Heart right ventricle (tissue), 16 donors: ENCODE measurements at regions not wholly inside any gene's neighbourhood (a gene's known extent, or its start where the extent isn't known, plus 50 kb on each side); places are given as distances from the start of the nearest gene placed in this dataset.

ENCODE experiments used
- ATAC-seq, 8 donors: fragments of 200-7000 bp; cut with Tn5 transposase; one replicate each; pipeline ENCODE4 v1.9.1; 2020; ENCODE audit warnings: mild to moderate bottlenecking in 8 of 8, moderate library complexity in 8 of 8, moderate number of reproducible peaks in 1 of 8
- DNase-seq, 2 donors: peaks; one replicate each; pipeline ENCODE4 v3.0.0-alpha.2; 2020
- H3K27ac ChIP-seq, 10 donors: fragments of 200-600 bp; sonication (generic) in 2 of 10; one replicate each; pipeline versions ENCODE4 v1.5.0 to v1.8.0; 2020 to 2022; ENCODE audit warnings: mild to moderate bottlenecking in 3 of 10
- H3K27me3 ChIP-seq, 7 donors: fragments of 200-600 bp; one replicate each; pipeline ENCODE4 v1.8.0; 2021 to 2022; ENCODE audit warnings: mild to moderate bottlenecking in 2 of 7
- H3K36me3 ChIP-seq, 9 donors: fragments of 200-600 bp; sonication (generic) in 1 of 9; one replicate each; pipeline versions ENCODE4 v1.5.0 to v1.8.0; 2020 to 2022; ENCODE audit warnings: mild to moderate bottlenecking in 2 of 9
- H3K4me1 ChIP-seq, 9 donors: fragments of 200-600 bp; sonication (generic) in 1 of 9; one replicate each; pipeline versions ENCODE4 v1.5.0 to v1.8.0; 2020 to 2022; ENCODE audit warnings: mild to moderate bottlenecking in 4 of 9
- H3K4me3 ChIP-seq, 10 donors: fragments of 200-600 bp; sonication (generic) in 2 of 10; one replicate each; pipeline versions ENCODE4 v1.5.0 to v1.8.0; 2020 to 2022; ENCODE audit warnings: mild to moderate bottlenecking in 7 of 10, moderate library complexity in 2 of 10
- H3K9me3 ChIP-seq, 11 donors: fragments of 200-600 bp in 10 of 11; sonication (generic) in 2 of 11; one replicate each; pipeline versions ENCODE4 v1.5.0 to v1.8.0; 2013 to 2022; ENCODE audit warnings: mild to moderate bottlenecking in 2 of 11, control low read depth in 1 of 11, moderate library complexity in 1 of 11
- CTCF ChIP-seq, 9 donors: fragments of 200-600 bp; sonication (generic) in 2 of 9; IDR thresholded peaks; one replicate each; pipeline versions ENCODE4 v1.5.0 to v1.8.0; 2021 to 2022; ENCODE audit warnings: antibody characterized with exemption in 9 of 9, mild to moderate bottlenecking in 5 of 9, moderate library complexity in 1 of 9
- whole genome bisulfite sequencing, 2 donors: extraction: QIAGEN DNeasy Blood & Tissue Kit; methylation state at CpG; one replicate each; pipeline ENCODE4 v1.1.7; 2013; ENCODE audit warnings: inconsistent platforms in 1 of 2; 5-methylcytosine and 5-hydroxymethylcytosine counted together
- intact Hi-C, 10 donors: fragments of 100-400 bp; cut with DNase I; formaldehyde crosslinking; loops; one replicate each; pipeline versions ENCODE4 v1.11.1 to v1.14.2; 2022
- donor health status: Arrhythmogenic right ventricular cardiomyopathy.
- donor health status: ischemic (EF 13 %, LVEDD 7.1; RV severe dilation, severe dysfunction).
- donor health status: healthy with polysubstance abuse.
- donor health status: DM: no; HTN: yes; CAD: no.
- donor health status: DM: no; HTN: no; CAD: no.
- donor health status: ischemic (EF 25% LVEDD 6.9; RV normal size, moderate dysfunction).
- donor health status: ischemic (EF 25% LVEDD 5.7; RV mildly dilated, moderate dysfunction).
- donor health status: healthy.
- donor health status: DM: yes; HTN: yes; CAD: no.
- donor health status: Ischemic cardiomyopathy.
- donor health status: ischemic (EF 35%, LVEDD 5.7; RV mildly dilated, moderate dysfunction).
- donor health status: nonischemic (EF 11% LVEDD 7.7; RV severe dilation, severe dysfunction).
- donor health status: DM: yes; HTN: yes; CAD: no.
- donor health status: PGD.
- donor health status: ischemic (EF 29% LVEDD 5.4; RV normal size, mild dysfunction).
- donor health status: nonischemic (EF 23%, LVEDD 6.1; RV moderate dilation, normal function).

GRCh38 chr5:82497242-82497641, 219.1 kb upstream of the RPS23 start:
- no peaks in the 10 kb centered on the region for H3K4me1 ChIP-seq
- H3K27ac ChIP-seq, result no peak overlapping the region
- intact Hi-C loops, result loop anchor here in 2 of 10 donors (10.0 kb wide), 1 partner anchor 142 kb away; no protein-coding TSS in a partner anchor
- H3K9me3 ChIP-seq, result peaks cover 0 to 11% (median 0%) of the 10 kb centered on the region in 11 donors
- H3K27me3 ChIP-seq, result no peaks in the 10 kb centered on the region
- H3K4me3 ChIP-seq, result no peak overlapping the region
- no peak for TF ChIP-seq CTCF (IDR thresholded peaks at IDR 0.05)
- ATAC-seq, result no peak
- H3K36me3 ChIP-seq, result no peaks in the 10 kb centered on the region
- no peak for DNase-seq

- Histone ChIP-seq H3K9me3 (peaks cover 0 to 10% (median 0%) of the 10 kb centered on the region in 11 donors), H3K4me3 (no peak overlapping the region), H3K36me3 (no peaks in the 10 kb centered on the region), H3K27me3 (no peaks in the 10 kb centered on the region), H3K4me1 (no peaks in the 10 kb centered on the region), H3K27ac (no peak overlapping the region)
- peak in 6 of 9 donors; percentile 16 to 40 (median 24) for TF ChIP-seq CTCF (IDR thresholded peaks at IDR 0.05)
- DNase-seq, result no peak
- no peak for ATAC-seq
- intact Hi-C loops, result loop anchor here in 2 of 10 donors (10.0 kb wide), 1 partner anchor 140 kb away; no protein-coding TSS in a partner anchor
These were observed 216.8 kb upstream of the RPS23 start for GRCh38 chr5:82494942-82495341.

- H3K9me3 ChIP-seq, result peaks cover 0 to 10% (median 0%) of the 10 kb centered on the region in 11 donors
- DNase-seq (no peak), ATAC-seq (no peak)
- H3K4me1 ChIP-seq, result no peaks in the 10 kb centered on the region
- no peak for TF ChIP-seq CTCF (IDR thresholded peaks at IDR 0.05)
- H3K27me3 ChIP-seq, result no peaks in the 10 kb centered on the region
- intact Hi-C loops, result loop anchor here in 2 of 10 donors (10.0 kb wide), 1 partner anchor 138 kb away; no protein-coding TSS in a partner anchor
- no peak overlapping the region for H3K27ac ChIP-seq
- H3K4me3 ChIP-seq, result no peak overlapping the region
- H3K36me3 ChIP-seq, result no peaks in the 10 kb centered on the region
These were observed 215.1 kb upstream of the RPS23 start for GRCh38 chr5:82493221-82493620.

- no peaks in the 10 kb centered on the region for H3K36me3 ChIP-seq
- H3K4me1 ChIP-seq, result no peaks in the 10 kb centered on the region
- no peak overlapping the region for H3K4me3 ChIP-seq
- TF ChIP-seq CTCF (IDR thresholded peaks at IDR 0.05), result no peak
- no peak overlapping the region for H3K27ac ChIP-seq
- 89 to 100% methylated on average over 1 of the region's 1 CpG for WGBS, 2 donors
- H3K9me3 ChIP-seq, result no peaks in the 10 kb centered on the region
- DNase-seq (no peak), ATAC-seq (no peak)
- intact Hi-C loops, result loop anchor here in 2 of 10 donors (10.0 kb wide), 1 partner anchor 137 kb away; no protein-coding TSS in a partner anchor
- no peaks in the 10 kb centered on the region for H3K27me3 ChIP-seq
These were observed 213.2 kb upstream of the RPS23 start for GRCh38 chr5:82491397-82491796.
